ENCODE measurements at regions not wholly inside any gene's neighbourhood (a gene's known extent, or its start where the extent isn't known, plus 50 kb on each side); places are given as distances from the start of the nearest gene placed in this dataset.

DNA sequence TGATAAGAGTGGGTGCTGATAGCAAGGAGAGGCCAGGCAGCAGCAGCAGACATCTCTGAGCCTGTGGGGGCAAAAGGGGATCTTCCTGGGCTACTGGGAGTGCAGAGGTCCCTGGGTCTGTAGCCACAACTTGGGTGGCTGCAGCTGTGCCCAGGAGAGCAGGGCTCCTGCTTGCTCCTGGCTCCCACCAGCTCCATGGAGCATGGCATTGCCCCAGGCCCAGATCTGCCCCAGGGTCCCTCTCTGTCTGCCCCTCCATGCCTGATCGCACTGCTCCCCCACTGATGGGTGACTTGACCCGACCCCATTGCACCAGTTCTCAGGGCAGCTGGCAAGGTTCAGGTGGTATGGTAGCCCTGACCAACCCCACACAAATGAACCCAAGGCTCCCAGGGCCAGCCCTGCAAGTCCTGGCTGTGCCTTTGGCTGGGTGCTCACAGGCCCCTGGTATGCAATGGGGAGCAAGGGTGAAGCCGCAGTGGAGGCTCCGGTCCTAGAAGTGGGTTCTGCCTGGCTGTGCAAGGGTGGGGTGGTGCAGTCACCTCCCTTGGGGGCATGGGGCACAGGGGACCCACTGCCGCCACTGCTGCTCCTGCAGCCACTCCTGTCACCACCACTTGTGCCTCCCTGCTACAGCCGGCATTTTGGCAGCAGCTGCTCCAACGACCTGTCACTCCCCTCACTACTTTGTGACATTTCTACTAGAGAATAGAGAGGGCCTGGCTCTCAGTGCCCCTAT lies 184.9 kb downstream of the NPFFR2 start:
- no peak overlapping the region for H3K4me3 ChIP-seq (ENCODE audit: low read depth, low read length)
- TF ChIP-seq, protein P1, sequence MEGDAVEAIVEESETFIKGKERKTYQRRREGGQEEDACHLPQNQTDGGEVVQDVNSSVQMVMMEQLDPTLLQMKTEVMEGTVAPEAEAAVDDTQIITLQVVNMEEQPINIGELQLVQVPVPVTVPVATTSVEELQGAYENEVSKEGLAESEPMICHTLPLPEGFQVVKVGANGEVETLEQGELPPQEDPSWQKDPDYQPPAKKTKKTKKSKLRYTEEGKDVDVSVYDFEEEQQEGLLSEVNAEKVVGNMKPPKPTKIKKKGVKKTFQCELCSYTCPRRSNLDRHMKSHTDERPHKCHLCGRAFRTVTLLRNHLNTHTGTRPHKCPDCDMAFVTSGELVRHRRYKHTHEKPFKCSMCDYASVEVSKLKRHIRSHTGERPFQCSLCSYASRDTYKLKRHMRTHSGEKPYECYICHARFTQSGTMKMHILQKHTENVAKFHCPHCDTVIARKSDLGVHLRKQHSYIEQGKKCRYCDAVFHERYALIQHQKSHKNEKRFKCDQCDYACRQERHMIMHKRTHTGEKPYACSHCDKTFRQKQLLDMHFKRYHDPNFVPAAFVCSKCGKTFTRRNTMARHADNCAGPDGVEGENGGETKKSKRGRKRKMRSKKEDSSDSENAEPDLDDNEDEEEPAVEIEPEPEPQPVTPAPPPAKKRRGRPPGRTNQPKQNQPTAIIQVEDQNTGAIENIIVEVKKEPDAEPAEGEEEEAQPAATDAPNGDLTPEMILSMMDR (conservative IDR thresholded peaks at IDR 0.05; ENCODE audit: low read depth, low read length), result no peak
- no peak for DNase-seq (ENCODE audit: low read depth)

DNA sequence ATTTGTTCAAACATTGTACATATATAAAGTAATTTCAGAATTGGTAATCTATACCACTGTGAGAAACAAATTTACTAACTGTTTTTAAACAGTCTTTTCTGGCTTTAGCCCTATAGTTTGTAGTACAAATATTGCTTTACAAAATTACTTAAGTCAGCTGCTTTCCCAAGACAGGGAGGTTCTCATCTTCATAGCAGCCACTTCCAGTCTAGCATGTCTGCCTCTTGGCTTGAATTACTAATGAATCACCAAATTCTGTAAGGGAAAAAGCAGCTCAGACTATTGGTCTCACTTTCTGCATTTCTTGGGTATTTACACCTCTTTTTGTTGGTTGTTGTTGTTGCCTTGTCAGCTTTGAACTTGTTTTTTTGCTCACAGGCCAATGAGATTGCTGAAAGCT lies 187.2 kb downstream of the NPFFR2 start:
- DNase-seq (ENCODE audit: low read depth), result no peak
- no peak overlapping the region for H3K4me3 ChIP-seq (ENCODE audit: low read depth, low read length)
- TF ChIP-seq, protein P1 (conservative IDR thresholded peaks at IDR 0.05; ENCODE audit: low read depth, low read length), result no peak

Measured in choroid plexus epithelial cell (primary cell).